ENCODE measurements at regions not wholly inside any gene's neighbourhood (a gene's known extent, or its start where the extent isn't known, plus 50 kb on each side); places are given as distances from the start of the nearest gene placed in this dataset.

- Histone ChIP-seq H3K9me3 (ENCODE audit: low read length) (no peaks in the 10 kb centered on the region), H3K9ac (ENCODE audit: low read length) (no peak overlapping the region), H3K27me3 (ENCODE audit: insufficient read depth, low read depth, low read length) (no peaks in the 10 kb centered on the region), H3K9me2 (ENCODE audit: insufficient read depth, low read length) (no peaks in the 10 kb centered on the region), H4K20me1 (ENCODE audit: insufficient read depth) (no peaks in the 10 kb centered on the region), H3F3A (ENCODE audit: insufficient read depth, low read length, poor library complexity, severe bottlenecking) (no peaks in the 10 kb centered on the region), H3K36me3 (ENCODE audit: insufficient read depth, low read length) (no peaks in the 10 kb centered on the region), H3K27ac (ENCODE audit: low read length) (no peak overlapping the region), H3K79me2 (replicated peaks; ENCODE audit: insufficient read depth, low read length) (no peaks in the 10 kb centered on the region), H3K4me3 (ENCODE audit: low read length) (no peak overlapping the region), H2AFZ (ENCODE audit: low read depth, low read length) (no peak overlapping the region), H3K4me2 (ENCODE audit: low read length) (no peak overlapping the region)
- no peak for TF ChIP-seq REST (IDR thresholded peaks at IDR 0.05; ENCODE audit: borderline replicate concordance)
- no peak for TF ChIP-seq SMC3 (conservative IDR thresholded peaks at IDR 0.05; ENCODE audit: poor library complexity)
- no peak for TF ChIP-seq EZH2 (IDR thresholded peaks at IDR 0.05; ENCODE audit: borderline replicate concordance, insufficient read depth, low read length, poor library complexity, severe bottlenecking)
- TF ChIP-seq POLR2AphosphoS5 (IDR thresholded peaks at IDR 0.05): no peak
- TF ChIP-seq CTCF (IDR thresholded peaks at IDR 0.05; ENCODE audit: poor library complexity, severe bottlenecking): no peak
- TF ChIP-seq EP300 (conservative IDR thresholded peaks at IDR 0.05; ENCODE audit: poor library complexity, severe bottlenecking): no peak
- TF ChIP-seq RAD21 (conservative IDR thresholded peaks at IDR 0.05): no peak
- TF ChIP-seq TAF1 (IDR thresholded peaks at IDR 0.05; ENCODE audit: low read depth): no peak
- no peak for TF ChIP-seq MXI1 (conservative IDR thresholded peaks at IDR 0.05; ENCODE audit: poor library complexity, severe bottlenecking)
These were observed 530.5 kb downstream of the ACTR3B start for GRCh38 chr7:153290066-153290465.

- no peaks in the 10 kb centered on the region for H3K27me3 ChIP-seq (ENCODE audit: insufficient read depth, low read depth, low read length)
These were observed 537.6 kb downstream of the ACTR3B start for GRCh38 chr7:153297141-153297540.

More at GRCh38 chr7:153297141-153297540, 537.6 kb downstream of the ACTR3B start:
- no peaks in the 10 kb centered on the region for H3K36me3 ChIP-seq (ENCODE audit: insufficient read depth, low read length)
- TF ChIP-seq EZH2 (IDR thresholded peaks at IDR 0.05; ENCODE audit: borderline replicate concordance, insufficient read depth, low read length, poor library complexity, severe bottlenecking): no peak
- TF ChIP-seq REST (IDR thresholded peaks at IDR 0.05; ENCODE audit: borderline replicate concordance): no peak
- TF ChIP-seq RAD21 (conservative IDR thresholded peaks at IDR 0.05): no peak
- no peak for TF ChIP-seq TAF1 (IDR thresholded peaks at IDR 0.05; ENCODE audit: low read depth)
- no peak for TF ChIP-seq EP300 (conservative IDR thresholded peaks at IDR 0.05; ENCODE audit: poor library complexity, severe bottlenecking)
- TF ChIP-seq CTCF (IDR thresholded peaks at IDR 0.05; ENCODE audit: poor library complexity, severe bottlenecking): no peak
- TF ChIP-seq POLR2AphosphoS5 (IDR thresholded peaks at IDR 0.05): no peak
- TF ChIP-seq SMC3 (conservative IDR thresholded peaks at IDR 0.05; ENCODE audit: poor library complexity): no peak
- no peak for TF ChIP-seq MXI1 (conservative IDR thresholded peaks at IDR 0.05; ENCODE audit: poor library complexity, severe bottlenecking)
- no peak overlapping the region for H3K4me2 ChIP-seq (ENCODE audit: low read length)
- no peaks in the 10 kb centered on the region for H3F3A ChIP-seq (ENCODE audit: insufficient read depth, low read length, poor library complexity, severe bottlenecking)
- no peaks in the 10 kb centered on the region for H3K9me3 ChIP-seq (ENCODE audit: low read length)
- no peak overlapping the region for H3K9ac ChIP-seq (ENCODE audit: low read length)
- H3K79me2 ChIP-seq (replicated peaks; ENCODE audit: insufficient read depth, low read length): no peaks in the 10 kb centered on the region
- H3K4me3 ChIP-seq (ENCODE audit: low read length): no peak overlapping the region
- no peaks in the 10 kb centered on the region for H3K9me2 ChIP-seq (ENCODE audit: insufficient read depth, low read length)
- no peaks in the 10 kb centered on the region for H4K20me1 ChIP-seq (ENCODE audit: insufficient read depth)
- no peak overlapping the region for H2AFZ ChIP-seq (ENCODE audit: low read depth, low read length)
- no peak overlapping the region for H3K27ac ChIP-seq (ENCODE audit: low read length)
